ENCODE measurements at regions not wholly inside any gene's neighbourhood (a gene's known extent, or its start where the extent isn't known, plus 50 kb on each side); places are given as distances from the start of the nearest gene placed in this dataset.

- TF ChIP-seq CTCF (IDR thresholded peaks at IDR 0.05; ENCODE audit: low read depth, low read length) = no peak
- no peak for TF ChIP-seq POLR2A (IDR thresholded peaks at IDR 0.05; ENCODE audit: extremely low read depth, insufficient read length)
- no peak for TF ChIP-seq MYC (IDR thresholded peaks at IDR 0.05; ENCODE audit: low read depth, low read length)
These were observed 384.5 kb upstream of the SULF2 start for GRCh38 chr20:48169650-48170225.
